OCI-LY3 (cell line): ENCODE measurements at regions not wholly inside any gene's neighbourhood (a gene's known extent, or its start where the extent isn't known, plus 50 kb on each side); places are given as distances from the start of the nearest gene placed in this dataset.

Experiments
- H2AFZ ChIP-seq: fragments of 200-600, 300-600 bp; shearing (Covaris generic); 2 replicates; pipeline ENCODE4 v1.6.0; 2014; ENCODE audit warnings: antibody characterized with exemption, low read depth, low read length
- H3K27ac ChIP-seq: fragments of 200-600, 300-600 bp; sonication (generic); 2 replicates; pipeline ENCODE4 v1.5.1; 2014; ENCODE audit warnings: mild to moderate bottlenecking, low read length, moderate library complexity, mixed read lengths
- H3K27me3 ChIP-seq: fragments of 200-600, 300-600 bp; sonication (generic); 2 replicates; pipeline ENCODE4 v1.6.1; 2014; ENCODE audit warnings: low read depth, low read length, mixed read lengths
- H3K36me3 ChIP-seq: fragments of 200-600, 300-600 bp; sonication (generic); replicated peaks from 2 replicates; pipeline ENCODE3; 2014; ENCODE audit warnings: low read depth, low read length, mixed read lengths
- H3K4me1 ChIP-seq: fragments of 300-600, 200-600 bp; sonication (generic); 2 replicates; pipeline ENCODE4 v1.6.1; 2014; ENCODE audit warnings: low read length, mixed read lengths
- H3K4me2 ChIP-seq: fragments of 200-600, 300-600 bp; sonication (generic); 2 replicates; pipeline ENCODE4 v1.6.1; 2014; ENCODE audit warnings: low read length, mixed read lengths
- H3K4me3 ChIP-seq: fragments of 300-600, 200-600 bp; sonication (generic); 2 replicates; pipeline ENCODE4 v1.5.1; 2014; ENCODE audit warnings: antibody characterized with exemption, mild to moderate bottlenecking, low read length, moderate library complexity
- H3K79me2 ChIP-seq: fragments of 300-600, 200-600 bp; shearing (Covaris generic); 2 replicates; pipeline ENCODE4 v1.6.1; 2014; ENCODE audit warnings: mild to moderate bottlenecking, low read length, mixed read lengths
- H3K9ac ChIP-seq: fragments of 300-600, 200-600 bp; shearing (Covaris generic); 2 replicates; pipeline ENCODE4 v1.6.0; 2014; ENCODE audit warnings: mild to moderate bottlenecking, low read length, moderate library complexity
- H3K9me3 ChIP-seq: fragments of 200-600, 300-600 bp; shearing (Covaris generic); 2 replicates; pipeline ENCODE4 v1.6.1; 2014; ENCODE audit warnings: low read length, mixed read lengths; ENCODE audit not compliant: insufficient read depth
- H4K20me1 ChIP-seq: fragments of 200-600, 300-600 bp; sonication (generic); 2 replicates; pipeline ENCODE4 v1.6.1; 2016; ENCODE audit warnings: low read length, mixed read lengths; ENCODE audit not compliant: insufficient read depth
- CTCF ChIP-seq: fragments of 200-600, 300-600 bp; sonication (generic); IDR thresholded peaks from 2 replicates; pipeline ENCODE4 v1.5.1; 2014; ENCODE audit warnings: antibody characterized with exemption, low read length, low read depth
- EZH2phosphoT487 ChIP-seq: fragments of 200-600 bp; shearing (Covaris generic); IDR thresholded peaks from 2 replicates; pipeline ENCODE4 v1.6.1; 2018; ENCODE audit warnings: antibody characterized with exemption, mixed run types, low read depth

GRCh38 chr2:239714116-239714515 lies 311.0 kb downstream of the NDUFA10 start:
- no peaks in the 10 kb centered on the region for H3K79me2 ChIP-seq
- H3K4me1 ChIP-seq, result no peaks in the 10 kb centered on the region
- H2AFZ ChIP-seq, result no peak overlapping the region
- no peaks in the 10 kb centered on the region for H4K20me1 ChIP-seq
- H3K9ac ChIP-seq, result no peak overlapping the region
- no peaks in the 10 kb centered on the region for H3K9me3 ChIP-seq
- H3K4me3 ChIP-seq, result no peak overlapping the region
- no peak overlapping the region for H3K27ac ChIP-seq
- no peaks in the 10 kb centered on the region for H3K27me3 ChIP-seq
- no peaks in the 10 kb centered on the region for H3K36me3 ChIP-seq
- H3K4me2 ChIP-seq, result no peak overlapping the region
- TF ChIP-seq EZH2phosphoT487 (no peak), CTCF (no peak)

GRCh38 chr2:239712755-239713154 lies 311.9 kb upstream of the HDAC4 start:
- H3K9me3 ChIP-seq, result no peaks in the 10 kb centered on the region
- no peaks in the 10 kb centered on the region for H4K20me1 ChIP-seq
- no peaks in the 10 kb centered on the region for H3K27me3 ChIP-seq
- H3K79me2 ChIP-seq, result no peaks in the 10 kb centered on the region
- no peak overlapping the region for H3K4me2 ChIP-seq
- H3K27ac ChIP-seq, result no peak overlapping the region
- no peak overlapping the region for H3K4me3 ChIP-seq
- no peak for TF ChIP-seq EZH2phosphoT487
- no peak for TF ChIP-seq CTCF
- no peaks in the 10 kb centered on the region for H3K36me3 ChIP-seq
- H3K4me1 ChIP-seq, result no peaks in the 10 kb centered on the region
- H3K9ac ChIP-seq, result no peak overlapping the region
- H2AFZ ChIP-seq, result no peak overlapping the region

- Histone ChIP-seq H3K27me3 (no peaks in the 10 kb centered on the region), H3K9ac (no peak overlapping the region), H4K20me1 (no peaks in the 10 kb centered on the region), H3K4me1 (no peaks in the 10 kb centered on the region), H3K4me3 (no peak overlapping the region), H3K36me3 (no peaks in the 10 kb centered on the region), H2AFZ (no peak overlapping the region), H3K27ac (no peak overlapping the region), H3K9me3 (no peaks in the 10 kb centered on the region), H3K79me2 (no peaks in the 10 kb centered on the region), H3K4me2 (no peak overlapping the region)
- no peak for TF ChIP-seq EZH2phosphoT487
Measured at GRCh38 chr2:239711911-239712570, 311.2 kb upstream of the HDAC4 start.

- no peaks in the 10 kb centered on the region for H3K36me3 ChIP-seq
Measured at GRCh38 chr2:239710953-239711861, 310.4 kb upstream of the HDAC4 start.

More at GRCh38 chr2:239710953-239711861, 310.4 kb upstream of the HDAC4 start:
- Histone ChIP-seq H3K4me3 (no peak overlapping the region), H3K9ac (no peak overlapping the region), H3K4me2 (no peak overlapping the region), H3K27me3 (no peaks in the 10 kb centered on the region), H3K9me3 (no peaks in the 10 kb centered on the region), H2AFZ (no peak overlapping the region), H3K27ac (no peak overlapping the region), H3K4me1 (no peaks in the 10 kb centered on the region), H4K20me1 (no peaks in the 10 kb centered on the region), H3K79me2 (no peaks in the 10 kb centered on the region)
- TF ChIP-seq CTCF, result no peak
- TF ChIP-seq EZH2phosphoT487, result no peak
